ENCODE measurements at regions not wholly inside any gene's neighbourhood (a gene's known extent, or its start where the extent isn't known, plus 50 kb on each side); places are given as distances from the start of the nearest gene placed in this dataset.
"Not testable (repeated sequence)": the region's sequence is repeated elsewhere in the genome, so short reads cannot be mapped to it uniquely, and the experiment has no call there.

DNA sequence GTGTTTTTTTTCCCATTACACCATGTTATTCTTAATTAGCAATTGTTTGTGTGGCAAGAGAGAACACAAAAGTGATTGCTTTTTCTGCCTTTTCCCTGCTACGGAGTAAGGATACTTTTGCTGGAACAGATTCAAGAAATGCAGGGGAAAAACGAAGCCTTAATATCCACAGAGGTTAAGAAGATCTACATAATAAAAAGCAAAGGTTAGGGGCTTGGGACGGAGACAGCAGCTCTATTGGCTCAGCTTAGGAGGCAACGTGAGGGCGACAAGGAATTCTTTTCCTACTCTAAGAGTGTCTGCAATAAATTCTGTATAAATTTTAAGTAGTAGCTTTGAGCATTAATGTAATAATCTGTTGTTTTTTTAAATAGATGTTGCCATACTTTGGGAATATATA is 693.3 kb downstream of the DTWD2 start:
- Mint-ChIP-seq H3K4me3 (no peak overlapping the region), H3K4me1 (ENCODE audit: low read depth) (no peaks in the 10 kb centered on the region), H3K27ac (no peak overlapping the region), H3K36me3 (ENCODE audit: low read depth) (no peaks in the 10 kb centered on the region), H3K27me3 (ENCODE audit: insufficient read depth) (no peaks in the 10 kb centered on the region), H3K9me3 (peaks cover 18% of the 10 kb centered on the region)
- no peak for DNase-seq
- TF ChIP-seq, protein P1, sequence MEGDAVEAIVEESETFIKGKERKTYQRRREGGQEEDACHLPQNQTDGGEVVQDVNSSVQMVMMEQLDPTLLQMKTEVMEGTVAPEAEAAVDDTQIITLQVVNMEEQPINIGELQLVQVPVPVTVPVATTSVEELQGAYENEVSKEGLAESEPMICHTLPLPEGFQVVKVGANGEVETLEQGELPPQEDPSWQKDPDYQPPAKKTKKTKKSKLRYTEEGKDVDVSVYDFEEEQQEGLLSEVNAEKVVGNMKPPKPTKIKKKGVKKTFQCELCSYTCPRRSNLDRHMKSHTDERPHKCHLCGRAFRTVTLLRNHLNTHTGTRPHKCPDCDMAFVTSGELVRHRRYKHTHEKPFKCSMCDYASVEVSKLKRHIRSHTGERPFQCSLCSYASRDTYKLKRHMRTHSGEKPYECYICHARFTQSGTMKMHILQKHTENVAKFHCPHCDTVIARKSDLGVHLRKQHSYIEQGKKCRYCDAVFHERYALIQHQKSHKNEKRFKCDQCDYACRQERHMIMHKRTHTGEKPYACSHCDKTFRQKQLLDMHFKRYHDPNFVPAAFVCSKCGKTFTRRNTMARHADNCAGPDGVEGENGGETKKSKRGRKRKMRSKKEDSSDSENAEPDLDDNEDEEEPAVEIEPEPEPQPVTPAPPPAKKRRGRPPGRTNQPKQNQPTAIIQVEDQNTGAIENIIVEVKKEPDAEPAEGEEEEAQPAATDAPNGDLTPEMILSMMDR (IDR thresholded peaks at IDR 0.05): no peak

DNA sequence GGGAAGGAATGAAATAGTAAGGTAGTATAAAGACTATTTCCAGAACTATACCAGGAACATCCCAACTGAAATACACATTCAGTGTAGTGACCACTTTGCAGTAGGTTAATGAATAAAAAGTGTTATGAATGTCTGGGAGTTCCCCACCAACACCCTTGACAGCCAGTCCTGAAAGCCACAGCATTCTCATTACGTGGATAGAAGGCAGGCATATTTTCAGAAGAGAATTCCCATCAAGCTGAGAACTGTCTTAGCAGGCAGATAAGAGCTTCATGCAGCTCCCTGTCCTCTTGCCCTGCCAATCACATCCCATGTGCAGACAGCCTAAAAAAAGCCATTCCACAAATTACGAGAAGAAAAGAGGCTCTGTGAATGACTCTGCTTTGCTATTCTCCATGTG is 695.0 kb downstream of the DTWD2 start:
- peaks cover 18% of the 10 kb centered on the region for H3K9me3 Mint-ChIP-seq
- H3K4me3 Mint-ChIP-seq: no peak overlapping the region
- H3K36me3 Mint-ChIP-seq (ENCODE audit: low read depth): no peaks in the 10 kb centered on the region
- no peaks in the 10 kb centered on the region for H3K4me1 Mint-ChIP-seq (ENCODE audit: low read depth)
- no peak overlapping the region for H3K27ac Mint-ChIP-seq
- TF ChIP-seq, protein P1 (IDR thresholded peaks at IDR 0.05): no peak
- DNase-seq: no peak
- no peaks in the 10 kb centered on the region for H3K27me3 Mint-ChIP-seq (ENCODE audit: insufficient read depth)

GRCh38 chr5:118290204-118290603 is 698.1 kb downstream of the DTWD2 start:
- TF ChIP-seq, protein P1 (IDR thresholded peaks at IDR 0.05): no peak
- H3K36me3 Mint-ChIP-seq (ENCODE audit: low read depth): no peaks in the 10 kb centered on the region
- H3K27me3 Mint-ChIP-seq (ENCODE audit: insufficient read depth): no peaks in the 10 kb centered on the region
- H3K4me3 Mint-ChIP-seq: no peak overlapping the region
- peaks cover 24% of the 10 kb centered on the region for H3K9me3 Mint-ChIP-seq
- no peaks in the 10 kb centered on the region for H3K4me1 Mint-ChIP-seq (ENCODE audit: low read depth)
- DNase-seq: no peak
- no peak overlapping the region for H3K27ac Mint-ChIP-seq

DNA sequence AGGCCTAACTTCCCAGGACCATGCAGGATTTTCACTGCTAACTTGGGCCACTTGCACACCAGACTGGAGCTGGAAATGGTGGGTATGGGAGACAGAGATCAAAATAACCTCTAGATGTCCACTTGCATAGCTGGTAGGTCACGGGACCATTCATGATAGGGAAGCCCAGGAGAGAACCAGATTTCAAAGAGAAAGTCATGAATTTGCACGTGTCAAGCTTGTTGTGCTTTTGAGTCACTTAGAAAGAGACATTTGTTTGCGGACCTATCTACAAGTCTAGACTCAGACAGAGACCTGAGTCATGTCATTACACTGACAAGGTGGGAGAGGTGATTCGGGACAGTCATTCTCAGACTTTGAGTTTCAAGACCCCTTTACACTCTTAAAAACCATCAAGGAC is 704.1 kb downstream of the DTWD2 start:
- H3K4me1 Mint-ChIP-seq (ENCODE audit: low read depth); H3K27me3 Mint-ChIP-seq (ENCODE audit: insufficient read depth); H3K27ac Mint-ChIP-seq; DNase-seq; H3K4me3 Mint-ChIP-seq; H3K36me3 Mint-ChIP-seq (ENCODE audit: low read depth): not testable (repeated sequence)
- peaks cover 24% of the 10 kb centered on the region for H3K9me3 Mint-ChIP-seq

DNA sequence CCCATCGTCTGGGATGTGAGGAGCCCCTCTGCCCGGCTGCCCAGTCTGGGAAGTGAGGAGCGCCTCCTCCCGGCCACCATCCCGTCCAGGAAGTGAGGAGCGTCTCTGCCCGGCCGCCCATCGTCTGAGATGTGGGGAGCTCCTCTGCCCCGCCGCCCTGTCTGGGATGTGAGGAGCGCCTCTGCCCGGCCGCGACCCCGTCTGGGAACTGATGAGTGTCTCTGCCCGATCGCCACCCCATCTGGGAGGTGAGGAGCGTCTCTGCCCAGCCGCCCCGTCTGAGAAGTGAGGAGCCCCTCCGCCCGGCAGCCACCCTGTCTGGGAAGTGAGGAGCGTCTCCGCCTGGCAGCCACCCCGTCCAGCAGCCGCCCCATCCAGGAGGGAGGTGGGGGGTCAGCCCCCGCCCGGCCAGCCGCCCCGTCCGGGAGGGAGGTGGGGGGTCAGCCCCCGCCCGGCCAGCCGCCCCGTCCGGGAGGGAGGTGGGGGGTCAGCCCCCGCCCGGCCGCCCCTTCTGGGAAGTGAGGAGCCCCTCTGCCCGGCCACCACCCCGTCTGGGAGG is 705.8 kb downstream of the DTWD2 start:
- H3K27ac Mint-ChIP-seq; H3K36me3 Mint-ChIP-seq (ENCODE audit: low read depth); H3K4me1 Mint-ChIP-seq (ENCODE audit: low read depth); H3K27me3 Mint-ChIP-seq (ENCODE audit: insufficient read depth); H3K4me3 Mint-ChIP-seq; DNase-seq: not testable (repeated sequence)
- peaks cover 24% of the 10 kb centered on the region; the same call in 1 of the 2 replicates for H3K9me3 Mint-ChIP-seq

- Mint-ChIP-seq H3K27me3 (ENCODE audit: insufficient read depth) (no peaks in the 10 kb centered on the region), H3K4me1 (ENCODE audit: low read depth) (no peaks in the 10 kb centered on the region), H3K4me3 (peak overlapping the region; percentile 19; the same call in 1 of the 2 replicates), H3K9me3 (peaks cover 19% of the 10 kb centered on the region; the same call in 1 of the 2 replicates), H3K36me3 (ENCODE audit: low read depth) (0 out of 2 replicates have a peak, but pooled peaks cover 4% of the 10 kb centered on the region), H3K27ac (no peak overlapping the region)
- TF ChIP-seq, protein P1 (IDR thresholded peaks at IDR 0.05): no peak
- no peak for DNase-seq
Measured at GRCh38 chr5:118279540-118280294, 708.6 kb downstream of the DTWD2 start.

Data from HFFc6 (cell line).